NCI-H69 (cell line): ENCODE measurements at regions not wholly inside any gene's neighbourhood (a gene's known extent, or its start where the extent isn't known, plus 50 kb on each side); places are given as distances from the start of the nearest gene placed in this dataset.
A peak's percentile ranks its signal among the peaks of the same experiment; 100 is the strongest.

Experiments
- DNase-seq: peaks from one replicate; lab custom pipeline; 2025; lab: John Stamatoyannopoulos, UW

DNA sequence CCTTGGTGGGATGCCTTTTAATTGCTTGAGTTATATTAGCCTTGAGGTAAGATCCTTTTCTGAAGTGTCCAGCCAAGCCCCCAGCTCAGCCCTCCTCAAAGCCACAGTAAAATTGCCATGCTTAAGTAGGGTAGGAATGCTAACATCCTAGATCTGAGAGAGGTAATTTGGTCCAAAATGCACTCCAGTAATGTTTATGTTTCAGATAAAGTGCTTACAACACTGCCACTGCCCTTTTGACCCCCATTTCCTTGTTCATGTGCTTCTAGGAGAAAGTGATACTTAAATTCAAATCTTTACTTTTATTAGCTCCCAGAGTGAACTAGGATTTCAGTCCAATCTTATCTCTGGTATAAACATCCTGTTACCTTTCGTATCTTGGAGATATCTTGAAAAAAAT is 318.0 kb downstream of the BMP2 start:
- no peak for DNase-seq

DNA sequence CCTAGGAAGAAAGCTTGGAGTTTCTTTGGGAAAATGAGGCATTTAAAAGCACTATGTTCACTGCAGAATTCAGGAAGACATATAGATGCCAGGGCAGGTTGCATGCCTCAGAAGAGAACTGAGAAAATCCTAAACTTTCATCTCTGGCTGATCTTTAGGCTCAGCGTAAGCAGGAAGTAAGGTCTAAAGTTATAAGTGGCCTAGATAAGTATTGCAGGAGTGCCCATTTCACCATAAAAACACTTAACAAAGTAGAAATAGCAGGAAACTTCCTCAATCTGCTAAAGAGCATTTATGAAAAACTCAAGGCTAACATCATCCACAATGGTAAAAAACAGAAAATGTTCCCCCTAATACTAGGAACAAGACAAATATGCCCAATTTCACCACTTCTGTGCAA is 320.3 kb downstream of the BMP2 start:
- DNase-seq = no peak

DNA sequence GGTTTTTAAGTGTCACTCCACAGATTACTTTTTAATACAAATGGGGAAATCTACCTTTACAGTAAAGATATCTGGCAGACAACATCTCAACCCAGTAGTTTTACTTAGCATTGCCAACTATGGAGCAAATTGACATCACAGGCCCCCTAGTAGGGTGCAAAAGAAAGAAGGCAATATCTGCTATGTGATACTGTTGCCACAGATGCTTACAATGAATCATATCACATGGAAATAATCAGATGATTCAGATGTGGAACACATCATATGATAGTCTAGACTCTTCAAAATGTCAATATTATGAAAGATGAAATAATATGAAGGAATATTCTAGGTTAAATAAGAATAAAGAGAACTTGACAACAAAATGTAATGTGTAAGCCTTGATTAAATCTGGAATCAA is 322.5 kb downstream of the BMP2 start:
- DNase-seq = peak; percentile 34

DNA sequence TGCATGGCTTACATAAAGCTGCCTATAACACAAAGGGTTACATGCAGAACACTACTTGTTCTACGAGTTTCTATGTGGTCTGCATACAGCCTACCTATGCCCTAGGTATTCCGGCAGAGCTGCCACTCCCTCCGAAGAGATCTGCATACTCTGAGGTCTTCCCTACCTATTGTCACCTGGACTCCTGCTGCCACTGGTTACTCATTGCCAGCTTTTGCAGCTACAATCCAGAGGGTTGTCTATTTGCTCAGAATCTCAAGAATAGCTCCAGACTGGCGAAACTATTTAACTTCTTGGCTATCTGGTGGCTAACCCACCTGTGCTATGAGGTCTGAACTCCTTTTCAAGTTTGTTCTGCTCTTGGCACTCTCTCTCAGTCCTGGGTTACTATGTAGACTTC is 323.3 kb downstream of the BMP2 start:
- DNase-seq = peak; percentile 17

DNA sequence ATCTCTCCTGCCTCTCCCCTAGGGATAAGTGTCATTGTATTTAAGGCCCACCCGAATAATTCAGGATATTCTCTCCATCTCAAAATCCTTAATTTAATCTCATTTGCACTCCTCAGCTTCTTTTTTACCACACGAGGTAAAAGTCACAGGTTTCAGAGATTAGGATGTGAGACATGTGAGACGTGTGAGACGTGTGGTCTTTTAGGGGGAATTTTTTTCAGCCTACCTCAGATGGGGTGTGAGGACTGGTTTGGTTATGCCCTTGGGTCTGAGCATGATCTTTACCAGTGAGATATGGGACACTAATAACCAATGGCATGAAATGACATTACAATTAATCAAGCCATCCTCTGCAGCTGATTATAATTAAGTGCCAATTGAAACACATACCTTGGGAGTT is 324.2 kb downstream of the BMP2 start:
- no peak for DNase-seq

DNA sequence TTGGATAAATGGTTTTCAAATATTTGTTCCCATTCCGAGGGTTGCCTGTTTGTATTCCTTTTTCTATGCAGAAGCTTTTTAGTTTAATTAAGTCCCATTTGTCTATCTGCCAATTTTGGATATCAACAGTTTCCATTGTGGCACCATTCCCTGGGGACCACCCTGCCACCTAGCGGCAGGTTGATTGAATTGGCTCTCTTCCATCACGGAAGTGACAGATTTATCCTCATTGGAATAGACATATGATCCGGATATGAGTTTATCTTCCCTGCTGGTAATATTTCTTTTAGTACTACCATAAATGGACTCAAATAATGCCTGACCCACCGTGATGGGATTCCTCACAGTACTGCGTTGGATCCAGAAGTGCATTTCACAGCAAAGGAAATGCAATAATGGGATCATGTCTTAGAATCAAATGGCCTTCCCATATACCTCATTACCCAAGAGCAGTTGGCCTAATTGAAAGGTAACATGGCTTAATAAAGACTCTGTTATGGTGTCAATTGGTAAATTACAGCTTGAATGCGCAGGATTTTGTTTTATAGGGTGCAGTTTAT is 327.0 kb downstream of the BMP2 start:
- DNase-seq = peak; percentile 93

DNA sequence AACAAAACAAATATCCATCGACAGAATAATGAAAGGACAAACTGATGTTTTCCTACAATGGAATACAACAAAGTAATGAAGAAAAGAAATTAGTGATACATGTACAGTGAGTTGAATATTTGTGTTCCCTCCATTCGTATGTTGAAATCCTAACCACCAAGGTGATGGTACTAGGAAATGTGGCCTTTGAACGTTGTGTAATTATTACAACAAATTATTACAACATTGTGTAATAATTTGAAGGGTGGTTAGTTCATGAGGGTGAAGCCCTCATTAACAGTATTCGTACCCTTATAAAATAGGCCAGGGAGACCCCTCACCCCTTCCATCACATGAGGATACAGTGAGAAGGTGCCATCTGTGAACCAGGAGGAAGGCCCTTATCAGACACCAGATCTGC is 339.4 kb downstream of the BMP2 start:
- no peak for DNase-seq

DNA sequence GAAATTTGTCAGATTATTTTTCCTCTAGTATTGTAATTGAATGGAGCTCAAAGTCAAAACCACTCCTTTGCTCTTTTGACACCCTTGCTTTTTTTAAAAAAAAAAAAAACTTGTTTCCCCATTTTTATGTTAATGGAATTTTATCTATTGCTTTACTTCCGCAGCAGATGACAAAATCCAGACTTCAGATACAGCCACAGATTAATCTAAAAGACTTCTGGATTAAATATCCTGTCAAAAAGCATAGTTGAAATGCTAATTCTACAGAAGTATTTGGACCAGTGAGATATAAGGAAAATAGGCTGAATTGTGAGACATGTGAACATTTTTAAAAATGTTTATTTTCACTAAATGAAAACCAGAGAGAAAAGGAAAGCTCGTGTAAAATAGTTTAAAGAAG is 341.4 kb downstream of the BMP2 start:
- DNase-seq = no peak

DNA sequence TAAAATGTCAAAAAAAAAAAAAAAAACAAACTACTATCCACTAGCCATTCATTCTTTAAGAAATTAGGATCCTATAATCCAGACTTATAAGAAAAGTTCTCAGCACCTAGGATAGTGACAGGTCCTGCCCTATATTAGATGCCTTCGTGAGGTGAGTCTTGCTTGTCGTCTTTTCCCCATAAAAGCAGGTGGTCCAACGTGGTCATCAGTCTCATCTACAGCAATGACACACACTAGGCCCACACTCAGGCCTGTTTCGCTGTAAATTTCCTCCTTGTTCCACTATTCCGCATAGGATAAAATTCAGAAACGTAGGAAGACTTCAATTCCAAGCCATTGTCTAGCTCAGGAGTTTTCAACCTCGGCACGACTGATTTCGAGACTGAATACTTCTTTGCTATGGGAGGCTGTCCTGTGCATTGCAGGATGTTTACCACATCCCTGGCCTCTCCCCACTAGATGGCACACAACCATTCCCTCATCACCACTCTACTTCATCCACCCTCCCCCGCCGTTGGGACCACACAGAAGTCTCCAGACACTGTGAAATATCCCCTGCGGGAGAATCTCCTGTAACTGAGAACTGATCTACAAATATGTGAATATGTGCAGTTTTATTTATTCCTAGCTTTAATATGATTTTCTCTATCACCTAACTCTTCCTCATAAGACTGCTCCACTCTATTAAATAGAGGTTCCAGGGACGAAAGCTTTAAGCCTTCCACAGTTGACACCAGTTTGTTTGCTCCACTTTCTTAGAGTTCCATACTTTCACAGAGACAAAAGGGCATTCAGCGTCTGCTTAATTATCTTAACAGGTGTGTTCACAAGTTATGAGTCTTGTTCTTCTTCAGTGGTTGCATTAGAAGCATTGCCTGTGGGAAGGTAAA is 346.3 kb downstream of the BMP2 start:
- DNase-seq = peak; percentile 95

DNA sequence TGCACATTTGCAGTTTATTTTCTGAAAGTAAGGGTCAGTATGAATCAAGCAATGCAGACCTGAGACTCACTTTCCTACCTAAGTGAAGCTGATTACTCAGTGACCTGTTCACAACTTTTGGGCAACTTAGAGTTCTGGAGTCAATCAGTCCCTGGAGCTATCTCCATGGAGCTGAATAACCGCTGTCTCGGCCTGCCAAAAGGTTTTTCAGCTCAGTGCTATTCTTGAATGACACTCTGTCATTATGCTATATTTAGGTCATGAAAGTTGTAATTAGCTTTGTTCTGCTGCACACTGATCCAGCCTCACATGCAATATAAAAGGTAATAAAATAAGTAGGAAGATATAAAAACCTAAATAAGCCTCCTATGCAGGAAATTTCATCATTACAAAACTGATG is 356.0 kb downstream of the BMP2 start:
- DNase-seq = peak; percentile 92

DNA sequence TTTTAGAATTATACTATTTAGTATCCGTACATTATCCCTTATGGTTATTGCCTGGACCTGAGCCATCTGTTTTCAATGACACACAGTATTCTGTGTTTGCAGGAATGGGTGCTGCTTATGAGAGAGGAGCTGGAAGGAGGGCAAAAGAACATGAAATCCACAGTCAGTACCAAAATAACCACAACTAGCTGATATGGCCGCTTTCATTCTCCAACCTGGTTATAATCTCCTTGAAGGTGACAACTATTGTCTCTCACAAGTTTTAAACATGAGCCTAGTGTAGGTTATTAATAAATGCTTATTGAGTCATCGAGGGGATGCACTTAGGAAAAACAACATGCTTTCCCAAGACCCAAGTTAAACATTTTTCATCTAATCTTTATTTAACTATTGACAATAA is 356.6 kb downstream of the BMP2 start:
- no peak for DNase-seq

DNA sequence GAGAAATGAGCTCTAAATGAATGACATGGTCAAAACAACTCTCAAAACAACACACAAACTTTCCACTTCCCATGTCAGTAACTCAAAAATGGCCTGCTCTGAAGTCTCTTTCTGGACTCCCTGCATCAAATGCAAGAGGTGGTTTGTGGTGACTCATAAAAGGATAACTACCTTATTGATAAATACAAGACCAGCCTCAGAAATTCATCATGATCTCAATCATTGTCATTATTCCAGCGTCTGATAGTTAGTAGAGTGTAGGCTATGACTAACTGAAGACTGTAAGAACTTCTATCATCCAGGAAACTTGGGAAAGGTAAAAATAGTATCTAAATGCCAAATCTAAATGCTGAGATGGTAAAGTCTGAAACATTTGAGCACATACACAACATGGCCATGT is 369.4 kb downstream of the BMP2 start:
- no peak for DNase-seq

DNA sequence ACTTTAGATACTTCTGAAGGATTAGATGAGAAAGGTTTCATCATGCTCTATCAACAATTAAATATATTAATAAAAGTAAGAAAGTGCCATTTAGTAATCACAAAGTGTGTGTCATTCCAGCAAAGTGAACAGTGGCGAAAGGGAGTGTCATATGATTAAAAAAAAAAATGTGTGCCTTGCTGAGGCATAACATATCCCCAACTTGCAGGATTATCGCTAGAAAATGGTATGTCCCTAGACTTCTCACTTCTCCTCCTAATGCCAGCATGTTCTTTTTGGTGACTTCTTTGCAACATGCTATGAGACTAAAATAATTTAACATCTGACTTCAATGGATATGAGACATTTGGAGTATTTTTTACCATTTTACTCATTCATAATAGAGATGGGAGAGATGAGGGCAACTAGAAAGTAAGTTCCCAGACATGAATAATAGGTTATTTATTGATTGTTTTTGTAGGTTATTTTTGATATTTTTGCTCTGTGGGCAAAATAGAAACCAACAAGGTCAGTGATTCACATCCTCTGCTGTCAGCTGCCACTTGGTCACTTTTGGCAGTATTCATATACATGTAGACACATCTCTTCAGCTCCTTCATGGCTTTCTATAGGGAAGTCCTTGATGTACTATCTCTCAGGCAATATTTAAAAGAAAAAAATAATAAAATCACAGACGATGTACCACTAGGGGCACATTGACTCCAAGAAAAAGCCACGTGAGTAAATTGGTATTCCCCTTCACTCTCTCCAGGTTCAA is 370.1 kb downstream of the BMP2 start:
- no peak for DNase-seq

DNA sequence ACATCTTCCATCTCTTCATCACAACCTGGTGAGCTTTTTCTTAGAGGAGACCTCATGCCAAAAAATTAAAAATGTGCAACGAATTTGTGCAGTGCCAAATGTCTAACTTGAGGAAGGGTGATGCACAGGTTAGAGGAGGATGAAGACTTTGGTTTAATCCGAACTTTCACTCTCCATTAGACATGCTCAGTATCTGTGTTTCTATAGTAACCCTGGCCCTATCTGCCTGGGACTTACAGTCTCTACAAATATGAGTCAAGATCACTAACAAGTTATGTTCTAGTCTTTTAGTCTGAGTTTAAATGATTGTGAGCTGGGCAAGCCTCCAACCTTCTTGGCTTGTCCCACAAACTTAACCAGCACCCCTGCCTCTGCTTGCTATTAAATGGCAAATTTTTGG is 377.0 kb downstream of the BMP2 start:
- DNase-seq = no peak

DNA sequence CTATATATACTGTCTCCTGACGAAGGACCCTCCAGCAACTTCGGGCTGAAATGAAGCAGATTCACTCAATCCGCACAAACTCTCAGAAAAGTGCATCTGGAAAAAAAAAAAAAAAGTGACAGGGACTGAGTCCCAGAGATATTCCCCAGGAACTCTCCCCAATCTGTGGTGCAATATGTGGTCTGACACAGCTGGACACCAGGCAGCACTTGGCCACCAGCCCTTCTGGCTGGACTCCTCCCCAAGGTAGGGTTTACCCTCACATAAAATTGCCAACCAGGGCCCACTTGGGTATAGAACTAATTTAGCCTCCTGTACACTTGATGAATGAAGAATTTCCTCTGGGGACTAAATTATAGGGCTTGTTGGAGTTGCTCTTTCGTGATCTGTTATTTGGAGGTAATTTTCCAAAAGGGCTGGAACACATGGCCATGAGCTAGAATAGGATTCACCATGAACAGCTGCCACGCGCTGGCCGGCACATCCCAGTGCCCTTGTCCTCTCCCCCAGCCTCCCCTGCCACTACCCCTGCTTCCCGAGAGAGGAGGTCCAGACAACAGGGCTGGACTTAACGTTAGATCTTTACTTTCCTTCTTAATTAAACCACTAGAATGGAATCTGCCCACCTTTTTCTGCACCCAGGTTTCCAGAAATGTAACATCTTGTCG is 379.2 kb downstream of the BMP2 start:
- DNase-seq = peak; percentile 99

DNA sequence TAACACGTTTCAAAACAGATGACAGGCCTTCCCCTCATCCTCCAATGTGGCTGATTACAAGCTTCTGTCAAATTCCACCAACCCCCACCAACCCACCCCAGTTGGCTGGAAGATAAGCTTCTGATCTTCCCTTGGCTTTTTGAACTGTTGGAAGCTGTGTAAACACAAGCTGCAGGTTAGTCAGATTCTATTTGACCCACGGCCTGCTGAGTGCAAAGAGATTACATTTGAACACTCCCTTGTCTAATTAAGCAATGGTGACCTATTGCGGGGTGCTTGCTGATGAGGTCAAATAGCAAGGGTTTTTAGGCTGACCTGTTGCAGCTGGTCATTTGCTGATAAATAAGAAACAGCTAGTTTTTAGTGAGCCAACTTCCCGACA is 379.7 kb downstream of the BMP2 start:
- peak; percentile 85 for DNase-seq

DNA sequence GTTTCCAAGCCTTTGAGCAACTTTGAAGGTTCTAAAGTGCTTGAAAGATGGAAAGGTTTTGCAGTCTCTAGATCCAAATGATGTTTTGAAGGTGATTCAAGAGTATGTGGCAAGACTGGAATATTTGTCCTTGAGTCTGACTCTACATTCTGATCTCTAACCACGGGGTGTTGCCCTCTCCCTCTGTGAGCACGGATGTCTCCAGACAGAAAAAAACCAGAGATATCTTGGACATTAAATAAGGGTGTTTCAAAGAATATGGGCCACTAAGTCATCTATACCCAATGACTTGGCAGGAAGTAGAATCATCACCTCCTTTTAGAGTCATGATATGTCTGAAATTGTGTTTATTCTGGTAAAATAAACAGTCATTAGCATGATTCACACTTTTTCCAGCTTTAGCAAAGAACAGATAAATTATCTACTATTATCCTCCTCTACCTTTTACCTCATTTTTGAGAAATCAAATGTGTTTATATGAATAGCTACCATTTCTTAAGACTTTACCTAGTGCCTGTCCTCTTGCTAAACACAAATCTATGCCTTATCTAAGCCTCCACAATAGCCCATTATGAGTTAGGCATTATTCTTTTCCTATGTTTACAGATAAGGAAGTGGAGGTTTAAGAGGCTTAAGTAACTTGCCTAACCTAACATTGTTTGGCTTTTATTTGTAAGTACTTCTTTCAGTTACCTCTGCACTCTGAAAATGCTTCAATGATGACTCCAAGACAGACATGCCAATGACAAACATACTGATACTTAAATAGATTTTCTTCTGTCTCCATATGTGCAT is 384.4 kb downstream of the BMP2 start:
- no peak for DNase-seq

DNA sequence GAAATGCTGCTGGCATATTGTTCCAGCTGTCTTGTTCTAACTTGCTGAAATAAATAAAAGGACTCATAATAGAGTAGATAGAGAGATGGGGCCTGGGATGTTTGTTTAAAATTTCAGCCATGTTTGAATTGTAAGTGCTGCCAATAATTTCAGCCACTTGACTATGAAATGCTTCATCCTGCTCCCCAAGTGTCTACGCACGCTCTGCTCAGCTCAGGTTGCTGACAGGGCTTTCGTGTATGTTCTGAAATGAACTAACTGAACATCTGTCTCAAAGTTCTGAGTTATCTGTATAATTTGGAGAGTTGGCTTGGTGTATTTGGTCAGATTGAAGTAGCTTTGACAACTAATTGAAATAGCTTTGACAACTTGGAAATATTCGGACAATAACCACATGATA is 387.8 kb downstream of the BMP2 start:
- DNase-seq = peak; percentile 74

DNA sequence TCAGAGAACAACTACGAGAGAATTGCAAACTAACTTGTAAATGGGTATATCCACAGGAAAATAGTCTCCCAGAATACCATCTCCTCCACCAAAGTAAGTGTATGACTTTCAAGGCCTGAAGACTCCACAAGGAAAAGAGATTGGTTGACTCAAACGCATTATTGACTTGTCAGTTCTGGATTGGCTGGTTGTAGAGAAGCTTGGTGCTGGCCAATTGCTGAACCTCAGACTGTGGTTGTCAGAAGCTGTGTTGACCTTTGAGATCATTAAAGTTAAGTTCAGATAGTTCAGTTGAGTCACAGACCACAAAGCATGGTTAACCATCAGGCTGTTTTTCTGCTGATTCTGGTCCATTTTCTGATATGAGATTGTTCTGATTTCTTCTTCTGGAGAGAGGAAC is 388.3 kb downstream of the BMP2 start:
- no peak for DNase-seq

DNA sequence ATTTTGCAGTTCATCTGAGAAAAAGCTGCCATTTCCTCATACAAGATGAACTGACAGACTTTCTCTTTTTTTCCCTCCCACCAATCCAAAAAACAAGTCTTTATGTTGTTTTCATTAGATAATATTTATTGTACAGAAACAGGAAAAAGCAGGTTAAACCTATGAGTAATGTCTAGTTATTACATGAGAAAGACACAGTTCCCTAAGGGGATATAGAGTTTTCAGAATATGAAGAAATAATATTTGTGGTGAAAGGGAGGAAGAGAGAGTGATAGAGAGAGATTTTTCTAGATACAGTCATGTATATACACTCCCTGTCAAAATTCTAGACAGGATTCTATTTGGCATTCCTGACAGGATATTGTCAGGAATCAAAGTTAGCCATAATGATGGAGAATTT is 392.4 kb downstream of the BMP2 start:
- DNase-seq = no peak

DNA sequence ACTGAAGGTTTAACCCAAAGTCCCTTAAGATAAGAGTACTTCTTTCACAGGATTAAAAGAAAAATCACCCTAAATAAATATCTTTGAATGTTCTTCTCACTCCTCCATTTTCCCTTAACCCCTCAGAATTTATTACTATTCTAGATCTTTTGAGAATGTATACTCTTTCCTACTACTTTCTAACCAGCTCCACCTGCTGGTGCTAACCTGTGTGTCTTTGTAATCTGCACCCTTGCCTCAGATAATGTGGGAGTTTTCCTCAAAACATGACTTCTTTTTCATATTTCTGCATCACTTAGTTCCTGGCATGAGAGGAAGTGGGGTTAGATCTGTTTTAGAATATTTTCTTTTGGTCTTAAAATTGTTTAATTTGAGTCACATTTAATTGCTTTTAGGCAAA is 394.2 kb downstream of the BMP2 start:
- DNase-seq = peak; percentile 68

DNA sequence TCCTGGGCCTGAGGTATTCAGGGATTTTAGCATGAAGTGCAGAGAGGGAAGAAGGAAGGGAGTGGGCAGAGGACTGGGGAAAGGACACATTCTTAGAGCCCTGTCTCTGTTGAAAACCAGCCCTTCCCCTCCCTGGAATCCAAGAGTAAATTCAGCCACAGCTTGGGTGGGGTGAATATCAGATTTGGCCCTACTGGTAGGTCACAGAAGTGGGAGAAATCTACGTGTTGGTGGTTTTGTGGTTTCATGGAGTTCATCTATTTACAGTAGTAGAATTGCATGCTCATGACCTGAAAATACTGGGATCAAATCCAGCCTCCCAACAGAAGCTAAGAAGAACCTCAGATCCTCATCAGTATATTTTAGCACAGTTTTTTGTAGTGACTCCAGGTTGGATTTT is 404.4 kb downstream of the BMP2 start:
- no peak for DNase-seq
